ENCODE measurements at regions not wholly inside any gene's neighbourhood (a gene's known extent, or its start where the extent isn't known, plus 50 kb on each side); places are given as distances from the start of the nearest gene placed in this dataset.

GRCh38 chr1:191305370-191305769 lies 827.7 kb upstream of the BRINP3 start:
- ATAC-seq (ENCODE audit: insufficient number of reproducible peaks, low FRiP score, low read depth) (no peak), DNase-seq (ENCODE audit: low spot score) (no peak)
- Histone ChIP-seq H3K27ac (no peak overlapping the region), H3K27me3 (replicated peaks; ENCODE audit: insufficient read depth) (no peaks in the 10 kb centered on the region), H3K9me3 (no peaks in the 10 kb centered on the region), H3K4me1 (ENCODE audit: control insufficient read depth in 1 of 2, low read depth in 2 of 2) (no peaks in the 10 kb centered on the region), H3K36me3 (no peaks in the 10 kb centered on the region), H3K4me3 (no peak overlapping the region)
- TF ChIP-seq CTCF (IDR thresholded peaks at IDR 0.05) = no peak

- Histone ChIP-seq H3K4me3 (no peak overlapping the region), H3K4me1 (ENCODE audit: control insufficient read depth in 1 of 2, low read depth in 2 of 2) (no peaks in the 10 kb centered on the region), H3K27me3 (replicated peaks; ENCODE audit: insufficient read depth) (no peaks in the 10 kb centered on the region), H3K9me3 (no peaks in the 10 kb centered on the region), H3K36me3 (no peaks in the 10 kb centered on the region), H3K27ac (no peak overlapping the region)
- no peak for TF ChIP-seq CTCF (IDR thresholded peaks at IDR 0.05)
- no peak for ATAC-seq (ENCODE audit: insufficient number of reproducible peaks, low FRiP score, low read depth)
- no peak for DNase-seq (ENCODE audit: low spot score)
Observed at GRCh38 chr1:191306916-191307315, 829.3 kb upstream of the BRINP3 start.

- no peak for DNase-seq (ENCODE audit: low spot score)
- H3K36me3 ChIP-seq = no peaks in the 10 kb centered on the region
- no peak for TF ChIP-seq CTCF (IDR thresholded peaks at IDR 0.05)
- no peak overlapping the region for H3K27ac ChIP-seq
- H3K27me3 ChIP-seq (replicated peaks; ENCODE audit: insufficient read depth) = no peaks in the 10 kb centered on the region
- H3K4me3 ChIP-seq = no peak overlapping the region
- ATAC-seq (ENCODE audit: insufficient number of reproducible peaks, low FRiP score, low read depth) = no peak
- no peaks in the 10 kb centered on the region for H3K9me3 ChIP-seq
- no peaks in the 10 kb centered on the region for H3K4me1 ChIP-seq (ENCODE audit: control insufficient read depth in 1 of 2, low read depth in 2 of 2)
Observed at GRCh38 chr1:191320062-191320461, 838.2 kb upstream of the RGS18 start.

- Histone ChIP-seq H3K36me3 (no peaks in the 10 kb centered on the region), H3K4me3 (no peak overlapping the region), H3K27me3 (replicated peaks; ENCODE audit: insufficient read depth) (no peaks in the 10 kb centered on the region), H3K27ac (no peak overlapping the region), H3K9me3 (no peaks in the 10 kb centered on the region), H3K4me1 (ENCODE audit: control insufficient read depth in 1 of 2, low read depth in 2 of 2) (no peaks in the 10 kb centered on the region)
- no peak for TF ChIP-seq CTCF (IDR thresholded peaks at IDR 0.05)
- no peak for DNase-seq (ENCODE audit: low spot score)
- ATAC-seq (ENCODE audit: insufficient number of reproducible peaks, low FRiP score, low read depth) = no peak
Observed at GRCh38 chr1:191327868-191328267, 830.4 kb upstream of the RGS18 start.

GRCh38 chr1:191343816-191344215 lies 814.4 kb upstream of the RGS18 start:
- Histone ChIP-seq H3K4me3 (no peak overlapping the region), H3K27me3 (replicated peaks; ENCODE audit: insufficient read depth) (no peaks in the 10 kb centered on the region), H3K27ac (no peak overlapping the region), H3K36me3 (no peaks in the 10 kb centered on the region), H3K9me3 (no peaks in the 10 kb centered on the region), H3K4me1 (ENCODE audit: control insufficient read depth in 1 of 2, low read depth in 2 of 2) (no peaks in the 10 kb centered on the region)
- TF ChIP-seq CTCF (IDR thresholded peaks at IDR 0.05) = no peak
- DNase-seq (ENCODE audit: low spot score) (no peak), ATAC-seq (ENCODE audit: insufficient number of reproducible peaks, low FRiP score, low read depth) (no peak)
